ENCODE measurements at regions not wholly inside any gene's neighbourhood (a gene's known extent, or its start where the extent isn't known, plus 50 kb on each side); places are given as distances from the start of the nearest gene placed in this dataset.

GRCh38 chr5:8474569-8474930, 605.6 kb downstream of the MTRR start:
- TF ChIP-seq CTCF (optimal IDR thresholded peaks at IDR 0.05 in 1 of 3, IDR thresholded peaks at IDR 0.05 in 1 of 3, conservative IDR thresholded peaks at IDR 0.05 in 1 of 3; ENCODE audit: extremely low read depth in 1 of 3, insufficient read depth in 2 of 3, low read length in 3 of 3) (no peak), EZH2 (IDR thresholded peaks at IDR 0.05; ENCODE audit: low read length) (no peak)

All from keratinocyte (primary cell).